ENCODE measurements at regions not wholly inside any gene's neighbourhood (a gene's known extent, or its start where the extent isn't known, plus 50 kb on each side); places are given as distances from the start of the nearest gene placed in this dataset.

GRCh38 chr12:19709889-19710288, 270.6 kb downstream of the AEBP2 start:
- TF ChIP-seq EP300 (IDR thresholded peaks at IDR 0.05) (no peak), CTCF (IDR thresholded peaks at IDR 0.05) (no peak)

Data from suprapubic skin (tissue), 3 donors.